Ishikawa (cell line): ENCODE measurements at regions not wholly inside any gene's neighbourhood (a gene's known extent, or its start where the extent isn't known, plus 50 kb on each side); places are given as distances from the start of the nearest gene placed in this dataset.

ENCODE experiments used
- CEBPB ChIP-seq: IDR thresholded peaks from 2 replicates; pipeline ENCODE4 v1.6.1; 2012
- EP300 ChIP-seq: IDR thresholded peaks from 2 replicates; pipeline ENCODE4 v1.6.1; 2012; ENCODE audit warnings: borderline replicate concordance
- FOXM1 ChIP-seq: IDR thresholded peaks from 2 replicates; pipeline ENCODE4 v1.6.1; 2012; ENCODE audit warnings: low read depth, borderline replicate concordance
- NFIC ChIP-seq: IDR thresholded peaks from 2 replicates; pipeline ENCODE4 v1.6.1; 2012
- RAD21 ChIP-seq: IDR thresholded peaks from 2 replicates; pipeline ENCODE4 v1.6.1; 2012; ENCODE audit warnings: low read depth
- TAF1 ChIP-seq: IDR thresholded peaks from 2 replicates; pipeline ENCODE4 v1.6.1; 2012; ENCODE audit warnings: low read depth, mild to moderate bottlenecking
- TEAD4 ChIP-seq: IDR thresholded peaks from 2 replicates; pipeline ENCODE4 v1.6.1; 2012
- YY1 ChIP-seq: IDR thresholded peaks from 2 replicates; pipeline ENCODE4 v1.6.1; 2012; ENCODE audit warnings: low read depth
- TF ChIP-seq, protein P1 (sequence below): IDR thresholded peaks from 2 replicates; pipeline ENCODE4 v1.6.1; 2012; ENCODE audit warnings: low read depth, mild to moderate bottlenecking
- TF ChIP-seq, protein P2 (sequence below): IDR thresholded peaks from 2 replicates; pipeline ENCODE4 v1.6.1; 2012
- TF ChIP-seq, protein P3 (sequence below): IDR thresholded peaks from 2 replicates; pipeline ENCODE4 v1.6.1; 2012

DNA sequence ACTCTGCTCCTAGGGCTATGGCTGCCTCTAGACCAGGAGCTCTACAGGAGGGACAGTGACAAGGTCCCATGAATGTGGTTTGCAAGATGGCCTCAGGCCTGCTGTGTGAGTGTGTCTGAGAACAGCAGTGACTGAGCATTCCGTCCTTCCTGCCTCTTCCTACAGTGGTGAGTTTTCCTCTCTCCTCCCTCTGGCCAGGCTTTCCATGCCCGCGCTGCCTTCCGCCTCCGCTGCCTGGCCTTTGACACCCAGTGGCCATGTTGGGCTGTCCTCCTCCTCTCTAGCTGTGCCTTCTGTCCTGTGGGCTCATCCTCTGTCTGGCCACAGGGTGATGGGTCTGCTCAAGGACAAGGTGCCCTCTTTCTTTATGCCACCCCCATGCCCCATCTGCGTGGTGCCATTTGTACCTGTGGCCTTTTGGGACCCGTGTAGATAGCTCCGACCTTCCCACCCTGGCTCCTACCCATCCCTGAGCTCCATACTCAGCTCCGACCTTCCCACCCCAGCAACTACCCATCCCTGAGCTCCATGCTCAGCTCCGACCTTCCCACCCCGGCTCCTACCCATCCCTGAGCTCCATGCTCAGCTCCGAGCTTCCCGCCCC is 970.4 kb downstream of the BRD1 start:
- TF ChIP-seq CEBPB (no peak), NFIC (no peak), EP300 (no peak), FOXM1 (no peak), RAD21 (no peak), YY1 (no peak), TEAD4 (no peak), TAF1 (no peak)
- TF ChIP-seq, protein P1, sequence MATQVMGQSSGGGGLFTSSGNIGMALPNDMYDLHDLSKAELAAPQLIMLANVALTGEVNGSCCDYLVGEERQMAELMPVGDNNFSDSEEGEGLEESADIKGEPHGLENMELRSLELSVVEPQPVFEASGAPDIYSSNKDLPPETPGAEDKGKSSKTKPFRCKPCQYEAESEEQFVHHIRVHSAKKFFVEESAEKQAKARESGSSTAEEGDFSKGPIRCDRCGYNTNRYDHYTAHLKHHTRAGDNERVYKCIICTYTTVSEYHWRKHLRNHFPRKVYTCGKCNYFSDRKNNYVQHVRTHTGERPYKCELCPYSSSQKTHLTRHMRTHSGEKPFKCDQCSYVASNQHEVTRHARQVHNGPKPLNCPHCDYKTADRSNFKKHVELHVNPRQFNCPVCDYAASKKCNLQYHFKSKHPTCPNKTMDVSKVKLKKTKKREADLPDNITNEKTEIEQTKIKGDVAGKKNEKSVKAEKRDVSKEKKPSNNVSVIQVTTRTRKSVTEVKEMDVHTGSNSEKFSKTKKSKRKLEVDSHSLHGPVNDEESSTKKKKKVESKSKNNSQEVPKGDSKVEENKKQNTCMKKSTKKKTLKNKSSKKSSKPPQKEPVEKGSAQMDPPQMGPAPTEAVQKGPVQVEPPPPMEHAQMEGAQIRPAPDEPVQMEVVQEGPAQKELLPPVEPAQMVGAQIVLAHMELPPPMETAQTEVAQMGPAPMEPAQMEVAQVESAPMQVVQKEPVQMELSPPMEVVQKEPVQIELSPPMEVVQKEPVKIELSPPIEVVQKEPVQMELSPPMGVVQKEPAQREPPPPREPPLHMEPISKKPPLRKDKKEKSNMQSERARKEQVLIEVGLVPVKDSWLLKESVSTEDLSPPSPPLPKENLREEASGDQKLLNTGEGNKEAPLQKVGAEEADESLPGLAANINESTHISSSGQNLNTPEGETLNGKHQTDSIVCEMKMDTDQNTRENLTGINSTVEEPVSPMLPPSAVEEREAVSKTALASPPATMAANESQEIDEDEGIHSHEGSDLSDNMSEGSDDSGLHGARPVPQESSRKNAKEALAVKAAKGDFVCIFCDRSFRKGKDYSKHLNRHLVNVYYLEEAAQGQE: no peak
- TF ChIP-seq, protein P2, sequence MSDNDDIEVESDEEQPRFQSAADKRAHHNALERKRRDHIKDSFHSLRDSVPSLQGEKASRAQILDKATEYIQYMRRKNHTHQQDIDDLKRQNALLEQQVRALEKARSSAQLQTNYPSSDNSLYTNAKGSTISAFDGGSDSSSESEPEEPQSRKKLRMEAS: no peak
- TF ChIP-seq, protein P3, sequence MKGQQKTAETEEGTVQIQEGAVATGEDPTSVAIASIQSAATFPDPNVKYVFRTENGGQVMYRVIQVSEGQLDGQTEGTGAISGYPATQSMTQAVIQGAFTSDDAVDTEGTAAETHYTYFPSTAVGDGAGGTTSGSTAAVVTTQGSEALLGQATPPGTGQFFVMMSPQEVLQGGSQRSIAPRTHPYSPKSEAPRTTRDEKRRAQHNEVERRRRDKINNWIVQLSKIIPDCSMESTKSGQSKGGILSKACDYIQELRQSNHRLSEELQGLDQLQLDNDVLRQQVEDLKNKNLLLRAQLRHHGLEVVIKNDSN: no peak
